Neural progenitor cell (in vitro differentiated cells): ENCODE measurements at regions not wholly inside any gene's neighbourhood (a gene's known extent, or its start where the extent isn't known, plus 50 kb on each side); places are given as distances from the start of the nearest gene placed in this dataset.

Experiments used
- CTCF ChIP-seq: fragments of 200-600 bp; sonication (generic); IDR thresholded peaks from 2 replicates; pipeline ENCODE4 v1.5.1; 2017; ENCODE audit warnings: antibody characterized with exemption, mild to moderate bottlenecking
- EZH2 ChIP-seq: fragments of 200-600 bp; sonication (generic); IDR thresholded peaks from 2 replicates; pipeline ENCODE4 v1.6.1; 2017; ENCODE audit warnings: antibody characterized with exemption, mild to moderate bottlenecking, moderate library complexity

GRCh38 chr2:66899648-66900047 lies 464.7 kb downstream of the MEIS1 start:
- TF ChIP-seq CTCF (no peak), EZH2 (no peak)
